Stimulated activated CD8-positive, alpha-beta memory T cell treated with anti-CD3 and anti-CD28 coated beads, Interleukin-15, amount 100 ng/mL, for 1 hour (primary cell): ENCODE measurements at regions not wholly inside any gene's neighbourhood (a gene's known extent, or its start where the extent isn't known, plus 50 kb on each side); places are given as distances from the start of the nearest gene placed in this dataset.

Experiments
- DNase-seq: peaks from one replicate; pipeline ENCODE4 v3.0.0-alpha.2; 2020; ENCODE audit warnings: low read depth

- no peak for DNase-seq
Measured at GRCh38 chr10:128623776-128624175, 497.6 kb upstream of the MKI67 start.

DNA sequence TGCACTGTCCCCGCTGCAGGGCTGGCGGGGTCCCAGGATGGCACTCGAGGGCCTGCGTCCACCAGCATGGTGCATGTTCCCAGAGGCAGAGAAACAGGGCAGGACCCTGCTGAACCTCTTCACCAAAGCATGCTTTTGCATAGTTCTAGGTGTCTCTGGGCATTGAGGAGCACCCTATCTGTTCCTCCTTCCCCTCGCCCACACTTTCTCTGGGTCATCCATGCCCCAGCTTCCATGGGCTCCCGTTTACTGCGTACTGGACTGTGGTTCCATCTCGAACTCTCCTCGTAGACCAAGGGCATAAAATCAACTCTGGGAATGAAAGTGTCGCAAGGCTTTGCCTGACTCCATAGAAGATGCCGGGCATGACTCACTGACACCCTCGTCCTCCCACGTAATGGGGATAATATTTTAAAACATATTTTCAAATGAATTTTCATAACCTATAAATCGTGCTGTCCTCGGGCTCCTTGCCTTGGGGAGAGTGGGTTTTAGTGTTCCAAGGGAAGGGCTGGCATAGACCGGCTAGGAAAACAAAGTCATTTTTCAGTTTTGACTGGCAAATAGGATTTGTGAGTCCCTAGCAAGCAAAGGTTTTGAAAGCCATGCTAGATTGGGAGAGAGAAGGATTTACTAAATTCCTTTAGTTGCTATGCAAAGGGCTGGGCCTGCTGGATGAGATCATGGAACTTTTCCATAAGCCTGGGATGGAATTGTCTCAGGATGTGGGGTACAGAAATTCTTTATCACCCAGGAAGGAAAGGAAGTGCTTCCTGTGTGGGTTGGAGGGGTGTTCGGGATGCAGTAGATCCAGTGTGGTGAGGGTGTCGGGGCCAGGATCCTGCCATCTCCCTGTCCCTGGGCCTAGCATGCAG, 498.7 kb upstream of the MKI67 start:
- DNase-seq = no peak

- DNase-seq = no peak
Measured at GRCh38 chr10:128625926-128626325, 499.7 kb upstream of the MKI67 start.

DNA sequence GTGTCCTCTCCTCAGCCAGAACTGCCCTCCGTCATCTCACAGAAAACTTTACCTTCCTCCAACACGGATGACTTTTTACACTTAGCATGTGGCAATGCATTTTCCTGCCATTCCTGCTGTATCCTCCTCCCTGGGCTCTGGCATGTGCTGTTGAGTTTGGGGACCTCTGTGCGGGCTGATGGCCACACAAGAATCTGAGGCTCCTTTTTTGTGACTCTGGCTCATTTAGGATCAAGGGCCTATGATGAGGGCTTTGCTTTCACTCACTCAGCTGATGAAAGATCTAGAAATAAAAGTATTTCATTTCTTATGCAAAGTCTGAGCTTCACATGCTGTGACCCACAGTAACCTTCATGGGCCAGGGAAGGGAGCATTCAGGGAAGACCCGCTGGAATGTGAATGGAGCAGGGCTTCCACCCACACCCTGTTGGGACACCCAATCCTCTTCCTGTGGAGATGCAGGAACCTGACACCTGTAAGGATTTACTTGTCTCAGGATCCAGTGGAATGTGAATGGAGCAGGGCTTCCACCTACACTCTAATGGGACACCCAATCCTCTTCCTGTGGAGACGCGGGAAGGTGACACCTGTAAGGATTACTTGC, 500.3 kb upstream of the MKI67 start:
- DNase-seq = no peak

DNA sequence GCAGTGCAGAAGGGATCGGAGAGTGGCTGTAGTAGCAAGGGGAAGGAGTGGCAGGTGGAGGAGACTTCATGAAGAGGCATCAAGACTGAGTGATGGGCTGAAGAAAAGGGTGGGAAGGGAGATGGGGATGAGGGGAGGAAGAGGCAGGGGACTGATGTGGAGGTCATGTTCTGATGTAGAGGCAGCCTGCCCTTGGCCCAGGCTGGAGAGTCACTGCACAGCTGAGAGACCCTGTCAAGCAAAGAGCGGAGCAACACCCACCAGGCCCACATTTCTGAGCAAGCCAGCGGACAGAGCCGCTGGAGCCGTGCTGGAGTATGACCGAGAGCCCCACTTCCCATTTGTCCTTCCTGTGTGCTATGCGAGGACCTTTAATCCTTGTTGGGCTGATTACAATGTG, 501.6 kb upstream of the MKI67 start:
- DNase-seq = no peak

DNA sequence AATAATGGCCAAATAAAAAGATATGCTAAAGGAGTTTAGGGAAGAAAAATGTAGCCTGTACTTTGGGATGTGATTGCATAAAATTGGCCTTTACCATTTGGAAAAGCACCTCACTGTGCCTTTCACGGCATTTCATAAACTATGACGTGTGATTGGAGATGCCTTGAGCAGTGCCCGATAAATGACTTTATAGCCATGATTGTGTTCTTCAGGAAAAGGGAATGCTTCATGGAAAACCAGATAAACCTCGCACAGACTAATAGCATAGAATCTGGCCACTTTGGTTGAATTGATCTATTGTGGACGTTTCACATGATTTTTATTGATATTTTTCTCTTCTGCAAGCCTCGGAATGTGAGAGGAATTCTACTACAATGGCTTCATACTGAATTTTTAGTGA, 502.0 kb upstream of the MKI67 start:
- DNase-seq = no peak

GRCh38 chr10:128629111-128630096, 503.2 kb upstream of the MKI67 start:
- DNase-seq = no peak

GRCh38 chr10:128630787-128631252, 504.6 kb upstream of the MKI67 start:
- no peak for DNase-seq

DNA sequence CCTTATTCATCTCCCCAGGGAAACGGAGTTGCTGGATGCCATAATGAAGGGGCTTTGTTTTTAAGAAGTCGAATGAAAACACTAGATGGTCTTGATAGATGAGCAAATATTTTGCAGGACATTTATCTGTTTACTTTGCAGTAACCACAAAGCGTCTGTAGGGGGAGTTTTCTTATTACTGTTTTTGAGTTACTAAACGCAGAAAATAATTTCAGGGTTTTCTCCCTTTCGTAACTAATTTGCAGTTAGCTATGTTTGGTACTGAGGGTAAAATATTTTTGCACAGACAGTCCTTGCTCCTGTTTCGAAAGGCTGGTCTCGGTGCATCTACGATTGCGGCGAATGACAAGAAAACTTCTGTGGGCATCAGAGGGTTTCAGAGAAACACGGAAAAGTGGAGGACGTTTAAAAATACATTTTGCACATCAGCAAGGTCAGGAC, 505.6 kb upstream of the MKI67 start:
- no peak for DNase-seq

GRCh38 chr10:128632694-128633093, 506.5 kb upstream of the MKI67 start:
- DNase-seq = no peak

DNA sequence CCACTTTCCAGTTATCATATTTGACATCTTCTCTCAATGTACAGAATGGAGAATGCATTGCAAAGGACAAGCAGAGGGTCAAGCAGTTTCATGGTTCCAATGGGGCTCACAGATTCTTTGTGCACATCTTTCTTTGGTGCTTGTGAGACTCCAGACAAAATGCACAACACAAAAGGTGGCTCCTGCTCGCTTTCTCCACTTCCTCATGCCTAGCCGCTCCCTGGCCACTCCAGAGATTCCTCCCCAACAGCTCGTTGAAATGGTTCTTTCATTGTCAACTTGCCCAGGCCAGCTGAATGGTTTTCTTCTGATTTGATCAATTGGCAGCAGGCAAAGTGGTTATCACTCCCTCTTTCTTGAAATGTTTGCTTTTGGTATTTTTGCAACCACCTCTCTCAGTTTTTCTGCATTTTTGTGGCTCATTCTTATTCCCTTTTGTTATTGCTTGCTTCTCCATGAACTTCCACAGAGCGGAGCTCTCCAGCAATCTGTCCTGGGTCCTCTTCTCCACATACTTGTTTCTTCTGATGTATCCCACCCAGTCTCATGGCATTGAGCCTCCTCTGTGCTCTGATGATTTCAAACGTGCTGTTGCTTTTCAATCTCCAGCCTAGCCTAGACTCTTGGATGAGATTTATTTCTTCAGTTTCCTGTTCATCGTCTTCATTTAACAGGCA, 507.8 kb upstream of the MKI67 start:
- DNase-seq = no peak

DNA sequence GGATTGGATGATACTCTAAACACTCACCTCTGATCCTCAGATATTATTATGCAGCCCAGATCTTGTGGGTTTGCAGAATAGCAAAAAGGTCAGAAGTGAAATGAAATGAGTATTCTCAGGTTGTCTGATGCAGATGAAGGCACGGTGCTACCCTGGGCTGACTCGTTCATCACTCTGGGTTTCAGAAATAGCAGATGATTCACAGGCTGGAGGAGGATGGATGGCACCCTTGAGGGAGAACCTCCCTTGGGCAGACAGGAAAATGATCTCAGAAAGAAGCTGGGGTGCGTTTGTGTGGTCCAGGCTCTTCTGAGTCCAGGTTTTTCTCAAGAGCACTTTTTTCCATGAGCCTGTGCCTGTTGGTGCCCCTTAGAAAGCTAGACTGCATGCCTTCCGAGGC, 515.8 kb upstream of the MKI67 start:
- DNase-seq = no peak

DNA sequence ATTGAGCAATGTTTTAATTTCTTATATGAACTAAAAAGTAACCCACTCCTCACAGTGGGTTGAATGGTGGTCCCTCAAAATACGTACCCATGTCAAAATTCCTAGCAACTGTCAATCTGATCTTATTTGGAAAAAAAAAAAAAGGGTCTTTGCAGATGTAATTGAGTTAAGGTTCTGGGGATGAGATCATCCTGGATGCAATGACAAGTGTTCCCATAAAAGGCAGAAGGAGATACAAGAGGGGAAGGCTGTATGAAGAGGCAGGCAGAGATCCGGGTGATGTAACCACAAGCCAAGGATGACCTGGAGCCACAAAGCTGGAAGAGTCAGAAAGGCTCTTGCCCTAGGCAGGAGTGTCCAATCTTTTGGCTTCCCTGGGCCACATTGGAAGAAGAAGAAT, 516.3 kb upstream of the MKI67 start:
- DNase-seq = no peak

DNA sequence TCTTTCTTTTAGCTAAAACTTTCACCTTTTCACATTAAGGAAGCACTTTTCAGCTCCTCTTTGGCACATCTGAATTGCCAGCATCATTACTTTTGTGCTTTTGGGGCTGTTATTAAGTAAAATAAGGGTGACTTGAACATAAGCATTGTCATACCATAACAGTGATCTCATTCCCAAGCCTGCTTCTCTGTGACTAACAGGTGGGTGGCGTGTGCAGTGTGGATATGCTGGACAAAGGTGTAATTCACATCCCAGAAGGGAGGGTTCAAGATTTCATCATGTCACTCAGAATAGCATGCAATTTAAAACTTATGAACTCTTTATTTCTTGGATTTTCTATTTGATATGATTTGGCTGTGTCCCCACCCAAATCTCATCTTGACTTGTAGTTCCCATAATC, 517.4 kb upstream of the MKI67 start:
- no peak for DNase-seq

DNA sequence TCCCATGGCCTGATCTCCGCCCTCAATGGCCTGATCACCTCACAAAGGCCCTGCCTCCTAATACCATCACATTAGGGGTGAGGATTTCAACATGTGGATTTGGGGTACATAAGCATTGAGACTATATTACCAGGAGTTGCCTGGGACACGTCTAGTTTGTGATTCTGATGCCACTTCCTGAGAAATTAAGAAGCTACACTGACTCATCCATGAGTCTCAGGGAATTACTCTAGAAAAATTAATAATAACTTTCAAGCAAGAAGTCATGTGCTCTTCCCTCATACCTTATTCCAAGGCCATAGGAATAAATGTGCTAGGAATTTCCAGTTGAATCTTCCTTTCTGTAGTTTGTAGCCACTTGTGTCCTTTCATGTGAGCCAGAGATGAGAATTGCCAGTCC, 519.3 kb upstream of the MKI67 start:
- no peak for DNase-seq

DNA sequence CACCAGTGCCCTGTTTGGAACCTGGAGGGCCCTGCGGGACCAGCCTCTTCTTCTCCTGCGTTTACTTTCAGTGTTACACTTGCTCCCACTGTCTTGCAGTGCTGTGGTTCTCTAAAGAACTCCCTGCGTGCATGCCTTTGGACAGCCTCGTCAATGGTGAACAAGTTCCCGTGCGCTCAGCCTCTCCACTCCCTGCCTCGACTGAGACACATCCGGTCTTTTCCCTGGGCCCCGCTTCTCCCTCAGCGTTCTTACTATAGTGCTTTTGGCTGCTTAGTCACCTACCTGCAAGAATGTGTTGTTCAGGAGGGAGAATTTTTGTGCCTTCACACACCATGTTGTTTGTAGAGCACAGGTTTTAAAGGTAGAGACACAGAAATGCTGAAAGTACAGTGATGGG, 520.7 kb upstream of the MKI67 start:
- no peak for DNase-seq

- DNase-seq = no peak
Measured at GRCh38 chr10:128657548-128657947, 531.3 kb upstream of the MKI67 start.

DNA sequence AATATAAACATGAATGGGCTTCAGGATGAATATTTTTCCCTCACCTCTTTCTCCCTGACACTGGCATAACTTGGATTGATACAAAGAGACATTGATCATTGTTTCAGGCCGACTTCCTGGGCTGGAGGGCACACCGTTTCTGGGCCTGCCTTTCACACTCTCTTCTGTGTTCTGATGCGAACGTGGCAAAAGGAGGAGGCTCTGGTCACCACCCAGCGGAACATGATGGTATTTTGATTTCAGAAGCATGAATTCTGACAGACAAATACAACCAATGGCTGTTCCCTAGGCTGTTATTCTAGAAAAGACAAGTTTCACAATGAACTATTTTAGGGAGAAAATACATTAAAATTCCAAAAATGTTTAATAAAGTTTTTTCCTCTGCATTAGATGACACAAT, 534.5 kb upstream of the MKI67 start:
- DNase-seq = no peak

- no peak for DNase-seq
Measured at GRCh38 chr10:128661404-128662197, 535.4 kb upstream of the MKI67 start.

GRCh38 chr10:128662520-128662919, 536.3 kb upstream of the MKI67 start:
- no peak for DNase-seq

DNA sequence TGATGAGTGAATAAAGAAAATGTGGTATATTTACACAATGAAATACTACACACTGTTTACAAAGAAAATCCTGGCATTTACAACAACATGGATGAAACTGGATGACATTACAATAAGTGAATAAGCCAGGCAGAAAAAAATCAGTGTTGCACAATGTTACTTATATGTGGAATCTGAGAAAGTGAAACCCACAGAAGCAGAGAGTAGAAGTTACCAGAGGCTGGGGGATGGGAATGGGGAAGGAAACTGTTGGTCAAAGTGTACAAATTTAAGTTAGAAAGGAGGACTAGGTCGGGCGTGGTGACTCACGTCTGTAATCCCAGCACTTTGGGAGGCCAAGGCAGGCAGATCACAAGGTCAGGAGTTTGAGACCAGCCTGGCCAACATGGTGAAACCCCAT, 538.5 kb upstream of the MKI67 start:
- DNase-seq = no peak
